H9 (cell line): ENCODE measurements at regions not wholly inside any gene's neighbourhood (a gene's known extent, or its start where the extent isn't known, plus 50 kb on each side); places are given as distances from the start of the nearest gene placed in this dataset.

Experiments
- DNase-seq: peaks from one replicate; pipeline ENCODE4 v3.0.0-alpha.2; 2017
- H2AFZ ChIP-seq: one replicate; pipeline ENCODE4 v1.6.1; 2013; ENCODE audit warnings: mild to moderate bottlenecking, low read length, control low read depth, moderate library complexity
- H2AK5ac ChIP-seq: 2 replicates; pipeline ENCODE4 v1.6.1; 2013; ENCODE audit warnings: low read length, control low read depth, mixed read lengths; ENCODE audit not compliant: insufficient read length
- H2BK120ac ChIP-seq: one replicate; pipeline ENCODE4 v1.6.1; 2013; ENCODE audit warnings: low read depth, mild to moderate bottlenecking, low read length, control low read depth, inconsistent platforms; ENCODE audit not compliant: poor library complexity, severe bottlenecking
- H2BK12ac ChIP-seq: 2 replicates; pipeline ENCODE4 v1.6.1; 2013; ENCODE audit warnings: low read length, control low read depth, mixed read lengths, low read depth; ENCODE audit not compliant: insufficient read length
- H2BK15ac ChIP-seq: 2 replicates; pipeline ENCODE4 v1.6.1; 2013; ENCODE audit warnings: low read depth, low read length, control low read depth
- H2BK20ac ChIP-seq: one replicate; pipeline ENCODE4 v1.6.1; 2013; ENCODE audit warnings: low read depth, mild to moderate bottlenecking, low read length, control low read depth, inconsistent platforms; ENCODE audit not compliant: poor library complexity, severe bottlenecking
- H2BK5ac ChIP-seq: 2 replicates; pipeline ENCODE4 v1.6.1; 2013; ENCODE audit warnings: low read length, control low read depth, mixed read lengths; ENCODE audit not compliant: insufficient read length
- H3K14ac ChIP-seq: 2 replicates; pipeline ENCODE4 v1.6.1; 2013; ENCODE audit warnings: low read length, control low read depth; ENCODE audit not compliant: insufficient read depth
- H3K18ac ChIP-seq: 2 replicates; pipeline ENCODE4 v1.6.1; 2013; ENCODE audit warnings: low read depth, mild to moderate bottlenecking, mixed read lengths, low read length, control low read depth; ENCODE audit not compliant: insufficient read length
- H3K23ac ChIP-seq: 2 replicates; pipeline ENCODE4 v1.6.1; 2013; ENCODE audit warnings: low read length, control low read depth, mixed read lengths, low read depth; ENCODE audit not compliant: insufficient read length
- H3K23me2 ChIP-seq: 2 replicates; pipeline ENCODE4 v1.6.1; 2013; ENCODE audit warnings: low read depth, mild to moderate bottlenecking, mixed read lengths, low read length, control low read depth; ENCODE audit not compliant: insufficient read length, poor library complexity, severe bottlenecking
- H3K27ac ChIP-seq: 2 replicates; pipeline ENCODE4 v1.5.1; 2013; ENCODE audit warnings: low read length, control low read depth, mixed read lengths, low read depth; ENCODE audit not compliant: insufficient read length
- H3K27me3 ChIP-seq: 2 replicates; pipeline ENCODE4 v1.6.1; 2013; ENCODE audit warnings: low read length, control low read depth, inconsistent platforms; ENCODE audit not compliant: insufficient read depth
- H3K4ac ChIP-seq: 2 replicates; pipeline ENCODE4 v1.6.1; 2013; ENCODE audit warnings: low read depth, mild to moderate bottlenecking, control low read depth, inconsistent platforms, low read length, moderate library complexity
- H3K4me1 ChIP-seq: 2 replicates; pipeline ENCODE4 v1.6.1; 2013; ENCODE audit warnings: low read length, control low read depth, inconsistent platforms; ENCODE audit not compliant: insufficient read depth
- H3K4me2 ChIP-seq: 2 replicates; pipeline ENCODE4 v1.6.1; 2013; ENCODE audit warnings: low read length, control low read depth, mixed read lengths; ENCODE audit not compliant: insufficient read length, insufficient read depth
- H3K56ac ChIP-seq: 2 replicates; pipeline ENCODE4 v1.6.1; 2013; ENCODE audit warnings: low read depth, mild to moderate bottlenecking, mixed read lengths, low read length, control low read depth; ENCODE audit not compliant: insufficient read length
- H3K79me1 ChIP-seq: 2 replicates; pipeline ENCODE4 v1.6.1; 2013; ENCODE audit warnings: low read depth, mild to moderate bottlenecking, moderate library complexity, low read length, control low read depth, inconsistent platforms; ENCODE audit not compliant: insufficient read depth, poor library complexity, severe bottlenecking
- H3K79me2 ChIP-seq: 2 replicates; pipeline ENCODE4 v1.6.1; 2013; ENCODE audit warnings: low read length, control low read depth, inconsistent platforms; ENCODE audit not compliant: insufficient read depth
- H3K9ac ChIP-seq: 2 replicates; pipeline ENCODE4 v1.6.1; 2013; ENCODE audit warnings: low read length, control low read depth, mixed read lengths; ENCODE audit not compliant: insufficient read length; ENCODE audit errors: extremely low read depth
- H3K9me3 ChIP-seq: one replicate; pipeline ENCODE4 v1.6.1; 2013; ENCODE audit warnings: low read depth, low read length, inconsistent platforms; ENCODE audit not compliant: control insufficient read depth
- H3T11ph ChIP-seq: one replicate; pipeline ENCODE4 v1.6.1; 2013; ENCODE audit warnings: mild to moderate bottlenecking, low read length, control low read depth, inconsistent platforms
- H4K20me1 ChIP-seq: one replicate; pipeline ENCODE4 v1.6.1; 2013; ENCODE audit not compliant: control insufficient read depth, insufficient read length, insufficient read depth
- H4K5ac ChIP-seq: 2 replicates; pipeline ENCODE4 v1.6.1; 2013; ENCODE audit warnings: low read depth, mild to moderate bottlenecking, mixed read lengths, low read length, control low read depth; ENCODE audit not compliant: insufficient read length
- H4K8ac ChIP-seq: replicated peaks from 2 replicates; pipeline ENCODE4 v1.6.1; 2013; ENCODE audit warnings: low read length, control low read depth, mixed read lengths, low read depth; ENCODE audit not compliant: insufficient read length
- H4K91ac ChIP-seq: 2 replicates; pipeline ENCODE4 v1.6.1; 2013; ENCODE audit warnings: low read depth, mild to moderate bottlenecking, moderate library complexity, mixed read lengths, low read length, control low read depth; ENCODE audit not compliant: insufficient read length
- H3K27ac Mint-ChIP-seq, 3 experiments: 2 replicates in 2 of 3; 3 replicates in 1 of 3; pipeline ENCODE4 v1.8.0; 2020 to 2021; ENCODE audit warnings: mixed read lengths in 3 of 3, mild to moderate bottlenecking in 1 of 3, moderate library complexity in 1 of 3
- H3K27me3 Mint-ChIP-seq: 2 replicates; pipeline ENCODE4 v1.8.0; 2021; ENCODE audit warnings: low read depth, mild to moderate bottlenecking, moderate library complexity, mixed read lengths
- H3K36me3 Mint-ChIP-seq, 3 experiments: 2 replicates in 2 of 3; 3 replicates in 1 of 3; pipeline ENCODE4 v1.8.0; 2020 to 2021; ENCODE audit warnings: low read depth in 3 of 3, mixed read lengths in 3 of 3; ENCODE audit not compliant: insufficient read depth in 1 of 3
- H3K4me1 Mint-ChIP-seq, 2 experiments: 2 replicates each; pipeline ENCODE4 v1.8.0; 2020; ENCODE audit warnings: mixed read lengths in 2 of 2
- H3K4me3 Mint-ChIP-seq, 2 experiments: 2 replicates in 1 of 2; 3 replicates in 1 of 2; pipeline ENCODE4 v1.8.0; 2020 to 2021; ENCODE audit warnings: mild to moderate bottlenecking in 2 of 2, mixed read lengths in 2 of 2, moderate library complexity in 1 of 2
- H3K9me3 Mint-ChIP-seq, 2 experiments: 2 replicates in 1 of 2; 3 replicates in 1 of 2; pipeline ENCODE4 v1.8.0; 2020; ENCODE audit warnings: mild to moderate bottlenecking in 2 of 2, mixed read lengths in 2 of 2, moderate library complexity in 1 of 2
- WGBS: extraction: QIAGEN DNeasy Blood & Tissue Kit; methylation state at CpG from one replicate; pipeline ENCODE4 v1.1.7; 2013; ENCODE audit warnings: missing lambda C conversion rate, low lambda C conversion rate, mixed read lengths; ENCODE audit not compliant: insufficient read length; ENCODE audit errors: extremely low coverage; 5-methylcytosine and 5-hydroxymethylcytosine counted together
- TF ChIP-seq, protein P1 (sequence below): fragments of 200-600 bp; sonication (generic); conservative IDR thresholded peaks from 3 replicates; pipeline ENCODE4 v1.8.0; 2021; ENCODE audit warnings: antibody characterized with exemption, mild to moderate bottlenecking

DNA sequence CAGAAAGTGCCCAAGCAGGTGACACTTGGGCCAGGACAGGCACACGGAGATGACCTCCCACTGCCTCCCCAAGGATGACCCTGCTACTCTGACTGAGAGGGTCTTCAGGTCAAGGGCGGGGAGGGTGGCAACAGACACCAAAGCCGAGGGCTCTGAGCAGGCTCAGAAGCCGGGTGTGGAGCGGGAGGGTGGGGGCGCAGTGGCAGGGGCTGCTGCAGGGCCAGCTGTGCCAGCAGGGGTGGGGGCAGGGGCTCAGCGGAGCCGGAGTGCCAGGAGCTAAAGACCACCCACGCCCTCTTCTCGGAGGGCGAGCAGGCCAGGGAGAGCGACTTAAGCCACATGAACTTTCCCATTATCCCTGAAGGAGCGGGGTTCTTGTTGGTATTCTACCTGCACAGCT is 93.3 kb upstream of the MBOAT2 start:
- no peak overlapping the region for H2BK15ac ChIP-seq
- no peaks in the 10 kb centered on the region for H3K9me3 ChIP-seq
- H3K14ac ChIP-seq = no peak overlapping the region
- H3K27ac ChIP-seq = no peak overlapping the region
- no peak overlapping the region for H3K4ac ChIP-seq
- TF ChIP-seq, protein P1, sequence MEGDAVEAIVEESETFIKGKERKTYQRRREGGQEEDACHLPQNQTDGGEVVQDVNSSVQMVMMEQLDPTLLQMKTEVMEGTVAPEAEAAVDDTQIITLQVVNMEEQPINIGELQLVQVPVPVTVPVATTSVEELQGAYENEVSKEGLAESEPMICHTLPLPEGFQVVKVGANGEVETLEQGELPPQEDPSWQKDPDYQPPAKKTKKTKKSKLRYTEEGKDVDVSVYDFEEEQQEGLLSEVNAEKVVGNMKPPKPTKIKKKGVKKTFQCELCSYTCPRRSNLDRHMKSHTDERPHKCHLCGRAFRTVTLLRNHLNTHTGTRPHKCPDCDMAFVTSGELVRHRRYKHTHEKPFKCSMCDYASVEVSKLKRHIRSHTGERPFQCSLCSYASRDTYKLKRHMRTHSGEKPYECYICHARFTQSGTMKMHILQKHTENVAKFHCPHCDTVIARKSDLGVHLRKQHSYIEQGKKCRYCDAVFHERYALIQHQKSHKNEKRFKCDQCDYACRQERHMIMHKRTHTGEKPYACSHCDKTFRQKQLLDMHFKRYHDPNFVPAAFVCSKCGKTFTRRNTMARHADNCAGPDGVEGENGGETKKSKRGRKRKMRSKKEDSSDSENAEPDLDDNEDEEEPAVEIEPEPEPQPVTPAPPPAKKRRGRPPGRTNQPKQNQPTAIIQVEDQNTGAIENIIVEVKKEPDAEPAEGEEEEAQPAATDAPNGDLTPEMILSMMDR = no peak
- Mint-ChIP-seq H3K27ac (no peak overlapping the region), H3K27me3 (peaks cover 18% of the 10 kb centered on the region), H3K9me3 (no peaks in the 10 kb centered on the region; a peak in 1 of 5 replicates), H3K4me1 (peaks cover 10 to 32% of the 10 kb centered on the region in 2 experiments), H3K4me3 (no peak overlapping the region), H3K36me3 (no peaks in the 10 kb centered on the region)
- no peak overlapping the region for H2AFZ ChIP-seq
- H4K91ac ChIP-seq = no peak overlapping the region
- no peaks in the 10 kb centered on the region for H3K4me1 ChIP-seq
- H3K4me2 ChIP-seq = no peak overlapping the region
- no peaks in the 10 kb centered on the region for H3K79me1 ChIP-seq
- H3K18ac ChIP-seq = no peak overlapping the region
- H2BK120ac ChIP-seq = no peak overlapping the region
- H2AK5ac ChIP-seq = no peak overlapping the region
- H2BK20ac ChIP-seq = no peak overlapping the region
- H3K56ac ChIP-seq = no peak overlapping the region
- DNase-seq = no peak
- H4K20me1 ChIP-seq = no peaks in the 10 kb centered on the region
- H3K27me3 ChIP-seq = no peaks in the 10 kb centered on the region
- no peak overlapping the region for H4K8ac ChIP-seq
- no peak overlapping the region for H3K9ac ChIP-seq
- WGBS = no CpG with 5 or more reads among the region's 13 CpGs
- H2BK12ac ChIP-seq = no peak overlapping the region
- no peak overlapping the region for H3T11ph ChIP-seq
- H3K23ac ChIP-seq = no peak overlapping the region
- no peak overlapping the region for H2BK5ac ChIP-seq
- H3K79me2 ChIP-seq = no peaks in the 10 kb centered on the region
- no peak overlapping the region for H4K5ac ChIP-seq
- peaks cover 2% of the 10 kb centered on the region for H3K23me2 ChIP-seq
